GM12873 (cell line): ENCODE measurements at regions not wholly inside any gene's neighbourhood (a gene's known extent, or its start where the extent isn't known, plus 50 kb on each side); places are given as distances from the start of the nearest gene placed in this dataset.

ENCODE experiments used
- TF ChIP-seq, protein P1 (sequence below): IDR thresholded peaks from 2 replicates; pipeline ENCODE4 v1.5.1; 2012; ENCODE audit warnings: low read depth, mild to moderate bottlenecking, moderate library complexity, low read length, control low read depth; ENCODE audit not compliant: insufficient read depth; ENCODE audit errors: missing control alignments

DNA sequence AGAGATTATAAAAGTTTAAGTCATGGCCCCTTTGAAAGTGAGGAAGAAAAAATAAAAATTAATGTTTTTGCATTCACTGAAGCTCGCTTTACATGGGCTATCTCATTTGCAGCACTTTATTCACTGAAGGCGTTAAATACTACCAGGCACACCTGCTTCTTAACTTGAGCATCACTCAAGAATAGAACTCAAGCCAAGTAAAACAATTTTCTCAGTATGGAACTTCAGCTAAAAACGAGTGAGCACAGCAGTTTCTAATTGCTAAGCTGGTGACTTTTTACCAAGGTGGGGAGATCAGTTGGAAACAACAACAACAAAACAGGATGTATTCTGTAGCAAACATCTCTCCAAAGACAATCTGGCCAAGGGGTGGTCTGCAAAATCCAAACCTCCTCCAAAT lies 405.6 kb downstream of the RAB38 start:
- TF ChIP-seq, protein P1, sequence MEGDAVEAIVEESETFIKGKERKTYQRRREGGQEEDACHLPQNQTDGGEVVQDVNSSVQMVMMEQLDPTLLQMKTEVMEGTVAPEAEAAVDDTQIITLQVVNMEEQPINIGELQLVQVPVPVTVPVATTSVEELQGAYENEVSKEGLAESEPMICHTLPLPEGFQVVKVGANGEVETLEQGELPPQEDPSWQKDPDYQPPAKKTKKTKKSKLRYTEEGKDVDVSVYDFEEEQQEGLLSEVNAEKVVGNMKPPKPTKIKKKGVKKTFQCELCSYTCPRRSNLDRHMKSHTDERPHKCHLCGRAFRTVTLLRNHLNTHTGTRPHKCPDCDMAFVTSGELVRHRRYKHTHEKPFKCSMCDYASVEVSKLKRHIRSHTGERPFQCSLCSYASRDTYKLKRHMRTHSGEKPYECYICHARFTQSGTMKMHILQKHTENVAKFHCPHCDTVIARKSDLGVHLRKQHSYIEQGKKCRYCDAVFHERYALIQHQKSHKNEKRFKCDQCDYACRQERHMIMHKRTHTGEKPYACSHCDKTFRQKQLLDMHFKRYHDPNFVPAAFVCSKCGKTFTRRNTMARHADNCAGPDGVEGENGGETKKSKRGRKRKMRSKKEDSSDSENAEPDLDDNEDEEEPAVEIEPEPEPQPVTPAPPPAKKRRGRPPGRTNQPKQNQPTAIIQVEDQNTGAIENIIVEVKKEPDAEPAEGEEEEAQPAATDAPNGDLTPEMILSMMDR: no peak

DNA sequence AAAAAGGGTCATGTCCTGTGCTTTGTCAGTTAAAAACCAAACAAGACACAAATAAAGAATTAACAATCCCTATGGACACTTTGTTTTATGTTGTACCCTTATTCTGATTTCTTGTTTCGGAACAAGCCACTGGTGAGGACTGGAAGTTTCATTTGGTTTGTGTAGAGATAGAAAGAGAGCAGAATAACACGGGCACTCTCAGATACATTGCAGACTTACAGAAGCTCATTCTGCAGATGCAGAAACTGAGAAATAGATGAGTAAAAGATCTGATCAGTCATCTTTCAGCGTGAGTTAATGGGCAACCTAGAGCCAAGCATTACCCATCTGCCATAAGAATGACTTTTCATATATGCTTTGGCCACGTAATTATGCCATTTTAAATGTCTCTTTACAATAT lies 407.6 kb downstream of the RAB38 start:
- TF ChIP-seq, protein P1: no peak

DNA sequence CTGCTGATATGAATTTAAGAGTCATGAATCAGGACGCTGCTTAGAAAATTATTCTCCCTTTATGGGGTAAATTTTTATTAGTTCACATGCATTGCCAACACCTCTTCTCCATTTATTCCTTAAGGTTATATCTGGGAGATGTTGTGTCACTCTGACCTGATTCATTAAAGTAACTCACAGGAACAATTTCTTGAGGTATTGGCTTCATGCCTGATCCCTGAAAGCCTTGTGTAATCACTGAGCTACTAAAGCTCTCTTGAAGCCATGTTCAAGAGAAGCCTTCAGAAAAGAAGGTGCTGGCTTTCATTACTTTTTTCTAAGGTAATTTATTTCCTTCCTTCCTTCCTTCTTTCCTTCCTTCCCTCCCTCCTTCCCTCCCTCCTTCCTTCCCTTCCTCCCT lies 420.6 kb downstream of the RAB38 start:
- TF ChIP-seq, protein P1: no peak

DNA sequence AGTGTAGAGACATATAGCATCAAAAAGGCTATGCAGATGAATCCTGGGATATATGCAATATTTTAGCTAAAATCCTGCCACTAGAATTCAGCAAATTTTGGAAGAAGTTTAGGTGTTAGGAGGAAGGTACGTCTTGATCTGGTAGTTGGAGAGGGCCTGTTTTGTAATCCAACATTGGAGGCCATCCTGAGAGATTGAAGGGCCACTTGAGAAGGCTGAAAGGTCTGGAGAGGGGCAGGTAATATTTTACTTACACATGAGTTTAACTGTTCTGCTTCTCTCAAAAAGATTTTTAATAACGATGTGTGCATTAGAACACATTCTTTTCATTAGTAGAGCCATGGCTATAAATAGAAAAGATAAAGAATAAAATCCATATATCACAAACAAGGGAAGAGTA lies 422.1 kb downstream of the RAB38 start:
- TF ChIP-seq, protein P1: no peak

DNA sequence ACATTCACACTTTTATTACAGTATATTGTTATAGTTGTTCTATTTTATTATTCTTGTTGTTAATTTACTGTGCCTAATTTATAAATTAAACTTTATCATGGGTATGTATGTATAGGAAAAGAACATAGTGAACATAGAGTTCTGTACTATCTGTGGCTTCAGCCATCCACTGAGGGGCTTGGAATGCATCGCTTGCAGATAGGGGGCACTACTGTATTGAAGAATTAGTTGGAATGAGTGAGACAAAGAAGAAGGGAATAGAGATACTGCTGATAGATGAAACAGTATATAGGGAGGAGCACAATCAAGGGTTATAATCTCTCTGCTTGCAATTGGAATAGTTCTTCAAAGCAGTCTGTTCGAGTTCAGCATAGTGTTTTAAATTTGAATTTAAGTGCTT lies 432.2 kb downstream of the RAB38 start:
- TF ChIP-seq, protein P1: peak; percentile 11

DNA sequence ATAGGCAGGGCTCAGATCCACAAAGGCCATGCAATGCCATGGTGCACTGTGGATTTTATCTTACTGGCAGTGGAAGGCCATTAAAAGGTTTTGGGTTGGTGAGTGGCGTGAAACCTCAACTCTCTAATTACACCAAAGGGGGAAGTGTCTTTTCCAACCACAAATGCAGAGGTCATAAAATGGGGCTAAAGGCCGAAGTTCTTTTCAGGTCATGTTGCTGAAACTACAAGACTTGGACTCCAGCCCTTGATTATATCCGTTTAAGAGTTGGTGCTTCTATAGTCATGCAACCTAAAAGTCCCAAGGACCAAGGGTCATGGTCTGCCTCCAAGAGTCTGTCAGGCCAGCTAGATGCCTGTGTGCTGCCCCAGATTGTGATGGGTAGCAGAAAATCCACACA lies 434.3 kb downstream of the RAB38 start:
- TF ChIP-seq, protein P1: no peak

DNA sequence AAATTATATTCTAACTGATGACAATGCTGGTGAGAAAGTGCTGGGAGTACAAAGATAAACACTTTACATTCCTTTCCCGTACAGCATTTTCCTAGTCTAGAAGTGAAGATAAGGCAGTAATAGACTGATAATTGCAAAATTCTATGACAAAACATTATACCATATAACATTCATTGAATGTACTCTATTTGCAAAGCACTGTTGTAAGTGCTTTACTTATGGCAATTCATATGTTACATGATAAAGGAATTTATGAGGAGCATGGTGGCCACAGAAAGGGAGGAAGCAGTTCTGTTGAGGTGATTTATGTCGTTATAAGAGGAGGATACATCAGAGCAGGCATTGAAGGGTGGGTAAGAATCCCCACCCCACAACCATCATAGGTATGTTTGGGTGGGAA lies 434.8 kb downstream of the RAB38 start:
- TF ChIP-seq, protein P1: no peak

DNA sequence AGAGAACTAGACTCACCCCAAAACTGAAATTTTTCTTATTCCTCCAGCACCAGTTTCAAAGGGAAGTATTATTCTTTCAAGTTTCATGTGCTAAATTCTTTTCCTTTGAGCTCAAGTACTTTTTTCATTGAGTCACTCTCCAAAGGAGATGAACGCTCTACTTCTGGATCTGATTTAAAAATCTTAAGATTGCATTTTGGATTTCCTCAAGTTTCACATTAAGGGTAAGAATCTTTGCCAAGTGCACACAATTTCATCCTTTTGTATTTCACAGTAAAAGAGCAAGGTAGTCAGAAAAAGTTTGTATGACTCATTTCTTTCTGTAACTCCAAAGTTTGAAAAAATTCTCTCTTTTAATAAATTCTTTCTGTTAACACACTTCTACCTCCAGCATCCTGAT lies 435.5 kb downstream of the RAB38 start:
- TF ChIP-seq, protein P1: no peak
